Suppressor macrophage (primary cell): ENCODE measurements at regions not wholly inside any gene's neighbourhood (a gene's known extent, or its start where the extent isn't known, plus 50 kb on each side); places are given as distances from the start of the nearest gene placed in this dataset.

Experiments
- DNase-seq, 4 experiments: peaks; one replicate each; pipeline ENCODE4 v3.0.0-alpha.2; 2020 to 2022

DNA sequence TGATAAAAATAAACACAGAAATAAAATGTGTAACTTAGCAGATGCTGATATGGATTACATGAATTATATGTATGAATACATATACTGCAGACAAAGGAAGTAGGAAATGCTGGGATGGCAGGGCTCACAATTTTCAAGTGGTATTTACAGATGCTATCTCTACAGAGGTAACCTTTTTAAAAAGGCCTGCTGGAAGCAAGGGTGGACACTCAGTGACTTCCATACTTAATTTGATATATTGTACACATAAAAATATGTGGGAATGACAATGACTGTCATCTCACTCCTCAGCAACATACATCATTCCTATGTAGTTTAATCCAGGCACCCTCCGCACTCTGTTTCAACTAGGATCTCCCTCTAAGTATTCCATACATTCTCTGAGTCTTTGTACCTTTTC, 452.9 kb downstream of the DTHD1 start:
- DNase-seq: no peak

DNA sequence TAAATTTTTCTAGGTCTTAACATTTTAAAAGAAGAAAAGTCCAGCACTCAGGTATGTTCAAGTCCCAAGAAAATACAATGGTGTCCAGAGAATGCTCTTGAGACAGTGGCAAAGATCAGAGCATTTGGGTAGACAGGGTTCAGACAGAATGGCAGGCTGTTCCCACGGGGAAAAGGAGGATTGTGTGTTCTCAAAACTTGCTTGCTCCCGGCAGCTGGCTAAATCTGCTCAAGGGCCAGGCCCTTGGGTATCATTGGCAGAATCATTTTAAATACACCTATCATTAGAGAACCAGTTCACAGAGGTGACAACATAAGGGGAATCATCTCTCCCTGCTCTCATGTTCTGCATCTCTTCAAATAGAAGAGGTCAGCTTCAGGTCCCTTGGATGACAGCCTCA, 456.3 kb downstream of the DTHD1 start:
- DNase-seq: no peak

DNA sequence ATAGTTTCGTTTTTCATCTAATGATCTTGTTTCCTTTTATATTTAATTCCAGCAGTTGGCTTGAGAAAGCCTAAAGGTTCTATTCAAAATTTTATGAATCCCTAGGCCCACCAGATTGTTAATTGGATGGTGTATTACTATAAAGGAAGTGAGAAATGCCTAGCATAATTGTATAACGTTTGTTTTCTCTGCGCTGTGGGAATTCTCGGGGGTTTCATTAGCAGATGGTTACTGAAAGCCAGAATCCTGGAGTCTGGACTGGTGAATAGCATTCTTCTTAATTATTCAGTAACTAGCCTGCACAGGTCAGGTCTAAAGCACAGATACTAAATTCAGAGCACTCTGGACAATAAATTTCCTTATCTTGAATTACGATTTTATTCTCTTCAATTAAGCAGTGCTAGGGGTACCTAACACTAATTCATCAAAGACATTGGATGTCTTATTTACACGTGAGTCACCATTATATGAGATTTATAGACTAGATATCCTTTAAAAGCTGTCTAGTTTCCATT, 459.4 kb downstream of the DTHD1 start:
- no peak for DNase-seq

DNA sequence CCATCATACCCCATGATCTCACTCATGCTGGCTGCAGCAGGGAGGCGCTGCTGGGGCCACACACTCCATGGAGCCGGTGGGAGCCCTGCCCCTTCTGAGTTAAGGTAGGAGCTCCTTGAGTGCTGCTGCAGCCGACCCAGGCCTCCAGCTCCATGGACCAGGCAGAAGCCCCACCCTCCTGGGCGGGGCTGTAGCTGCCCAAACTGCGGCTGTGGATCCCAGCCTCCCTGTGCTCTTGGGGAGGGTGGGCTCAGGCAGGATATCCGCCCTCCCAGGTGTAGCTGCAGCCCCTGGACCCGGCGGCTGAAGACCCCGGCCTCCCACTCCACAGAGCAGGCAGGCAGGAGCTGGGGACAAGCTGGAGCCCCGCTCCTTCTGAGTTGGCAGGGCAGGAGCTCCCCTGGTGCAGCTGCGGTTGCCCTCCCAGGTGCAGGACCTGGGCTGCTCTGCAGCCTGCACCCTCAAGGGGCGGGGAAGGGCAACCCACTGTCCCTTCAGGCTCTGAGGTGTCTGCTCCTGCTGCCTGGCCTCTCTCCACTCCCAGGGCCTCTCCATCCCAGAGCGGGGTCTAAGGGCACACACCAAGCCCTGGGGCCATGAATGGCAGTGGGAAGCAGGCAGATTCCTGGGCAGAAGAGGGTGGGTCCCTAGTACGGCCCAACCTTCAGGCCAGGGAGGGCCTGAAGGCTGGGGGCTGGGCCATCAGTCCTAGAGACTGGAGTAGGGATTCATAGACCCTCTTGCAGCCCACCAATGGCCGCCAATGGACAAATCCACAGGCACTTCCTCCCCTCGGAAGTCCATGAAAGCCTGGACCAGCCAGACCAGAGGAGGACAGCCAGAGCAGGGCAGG, 466.1 kb downstream of the DTHD1 start:
- DNase-seq: no peak

DNA sequence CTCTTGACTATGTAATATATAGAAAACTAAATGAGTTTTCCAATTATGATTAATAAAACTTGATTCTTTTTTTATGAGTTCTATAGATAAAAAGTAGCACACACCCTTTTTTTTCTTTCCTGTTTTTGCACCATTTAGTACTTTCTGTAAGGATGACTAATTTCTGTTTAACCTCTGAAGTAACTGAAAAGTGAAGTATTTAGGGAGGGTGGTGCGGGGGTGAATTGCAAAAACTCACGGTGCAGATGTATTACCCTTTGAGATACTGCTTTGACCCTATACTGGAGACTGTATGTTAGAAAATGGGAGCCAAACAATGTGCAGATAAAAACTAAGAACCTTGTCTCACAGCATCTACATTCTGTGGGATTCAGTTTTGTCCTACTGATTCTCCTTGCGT, 471.6 kb downstream of the DTHD1 start:
- no peak for DNase-seq

DNA sequence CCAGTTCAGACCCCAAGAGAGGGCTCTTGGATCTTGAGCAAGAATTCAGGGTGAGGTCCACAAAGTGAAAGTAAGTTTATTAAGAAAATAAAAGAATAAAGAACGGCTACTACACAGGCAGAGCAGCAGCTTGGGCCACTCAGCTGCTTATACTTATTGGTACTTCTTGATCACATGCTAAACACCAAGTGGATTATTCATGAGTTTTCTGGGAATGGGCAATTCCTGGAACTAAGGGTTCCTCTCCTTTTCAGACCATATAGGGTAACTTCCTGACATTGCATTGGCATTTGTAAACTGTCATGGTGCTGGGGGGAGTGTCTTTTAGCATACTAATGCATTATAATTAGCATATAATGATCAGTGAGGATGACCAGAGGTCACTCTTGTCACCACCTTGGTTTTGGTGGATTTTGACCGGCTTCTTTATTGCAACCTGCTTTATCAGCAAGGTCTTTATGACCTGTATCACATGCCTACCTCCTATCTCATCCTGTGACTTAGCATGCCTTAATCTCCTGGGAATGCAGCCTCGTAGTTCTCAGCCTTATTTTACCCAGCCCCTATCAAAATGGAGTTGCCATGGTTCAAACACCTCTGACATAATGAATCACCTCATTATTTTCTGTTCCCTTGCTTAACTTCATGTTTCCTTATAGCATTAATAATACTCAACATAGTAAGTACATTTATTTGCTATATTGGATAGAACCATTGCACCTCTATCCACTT, 476.3 kb downstream of the DTHD1 start:
- no peak for DNase-seq

DNA sequence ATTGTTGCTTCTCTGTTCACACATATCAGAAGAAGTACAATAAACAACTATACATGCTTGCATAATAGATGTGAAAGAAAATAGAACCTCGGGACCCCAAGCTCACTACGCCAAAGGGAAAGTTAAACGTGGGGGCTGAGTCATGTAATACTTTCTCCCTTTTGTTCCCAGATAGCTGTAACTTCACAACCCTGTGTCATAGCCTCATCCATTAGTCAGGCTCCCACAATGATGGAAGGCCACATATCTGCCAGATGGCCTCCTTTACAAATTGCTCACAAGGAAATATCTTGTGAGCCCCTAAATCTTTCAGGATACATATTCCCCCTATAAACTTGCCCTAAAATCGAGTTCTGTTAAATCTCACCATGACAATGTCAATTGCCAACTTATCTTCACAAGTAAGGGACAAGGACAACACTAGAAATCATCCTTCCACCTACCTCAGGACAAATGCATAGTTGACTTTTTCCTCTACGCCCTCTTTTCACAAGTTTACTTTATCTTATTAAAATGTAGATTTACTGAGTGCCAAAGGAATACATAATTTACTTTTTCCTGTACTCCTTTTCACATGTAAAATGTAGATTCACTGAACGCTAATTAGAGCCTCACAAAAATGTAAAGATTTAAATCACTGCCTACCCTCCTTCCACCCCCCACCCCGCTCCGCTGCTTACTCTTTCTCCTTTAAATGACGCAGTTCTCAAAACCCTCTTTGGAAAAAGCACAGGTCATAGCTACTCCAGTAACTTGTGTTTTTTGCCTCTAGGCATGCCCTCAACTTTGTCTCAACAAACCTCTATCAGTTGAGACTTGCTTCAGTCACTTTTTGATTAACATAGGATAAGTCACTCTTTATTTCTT, 477.1 kb downstream of the DTHD1 start:
- DNase-seq: no peak

DNA sequence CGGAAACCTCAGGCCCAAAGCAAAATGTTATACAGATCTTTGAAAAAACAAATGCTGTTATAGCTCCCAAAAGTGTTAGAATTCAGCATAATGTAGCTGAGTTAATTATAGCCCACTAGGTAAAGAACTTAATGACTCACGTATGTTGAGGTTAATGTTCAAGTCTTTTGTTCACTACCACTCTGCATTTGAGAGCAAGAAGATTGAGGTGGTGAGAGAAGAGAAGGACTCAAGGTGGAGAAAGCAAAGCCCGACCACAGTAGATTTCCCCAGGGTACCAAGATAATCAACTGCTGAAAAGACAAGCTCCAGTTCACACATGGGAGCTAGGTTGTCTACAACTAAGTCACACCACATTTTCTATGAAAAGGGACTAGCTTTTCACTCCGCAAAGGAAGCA, 480.2 kb downstream of the DTHD1 start:
- DNase-seq: no peak

DNA sequence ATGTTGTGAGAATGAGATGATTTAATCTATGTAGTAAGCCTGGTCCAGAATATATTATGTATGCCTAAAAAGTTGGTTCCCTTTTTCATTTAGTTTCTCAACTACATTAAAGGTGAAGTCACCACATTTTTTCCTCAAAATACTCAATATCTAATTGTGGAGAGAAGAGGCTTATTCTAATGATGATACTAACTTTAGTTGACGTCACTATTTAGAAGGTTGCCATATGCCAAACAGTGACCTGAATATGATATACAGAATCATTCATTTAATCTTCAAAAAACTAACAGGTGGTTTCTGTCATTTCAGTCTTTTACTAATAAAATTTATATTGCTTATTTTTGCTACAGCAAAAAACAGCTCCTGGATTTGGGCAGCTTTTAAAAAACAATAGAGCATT, 480.7 kb upstream of the NWD2 start:
- DNase-seq: no peak

DNA sequence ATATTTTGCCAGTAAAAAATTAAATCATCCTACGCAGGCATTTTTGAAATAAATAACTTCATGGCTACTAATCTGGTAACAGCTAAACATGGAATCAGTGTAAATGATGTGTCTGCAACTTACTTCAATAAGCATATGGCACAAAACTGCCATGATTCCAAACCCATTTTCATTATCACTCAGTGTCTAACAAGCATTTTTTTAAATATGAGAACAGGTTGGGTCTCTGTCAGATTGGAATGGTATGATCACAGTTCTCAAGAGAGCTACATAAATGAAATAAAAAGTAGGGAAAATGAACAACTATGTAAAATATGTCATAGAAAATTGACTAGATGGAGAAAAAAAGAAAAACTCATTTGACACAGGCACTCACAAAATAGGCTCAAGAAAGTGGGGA, 476.9 kb upstream of the NWD2 start:
- no peak for DNase-seq

DNA sequence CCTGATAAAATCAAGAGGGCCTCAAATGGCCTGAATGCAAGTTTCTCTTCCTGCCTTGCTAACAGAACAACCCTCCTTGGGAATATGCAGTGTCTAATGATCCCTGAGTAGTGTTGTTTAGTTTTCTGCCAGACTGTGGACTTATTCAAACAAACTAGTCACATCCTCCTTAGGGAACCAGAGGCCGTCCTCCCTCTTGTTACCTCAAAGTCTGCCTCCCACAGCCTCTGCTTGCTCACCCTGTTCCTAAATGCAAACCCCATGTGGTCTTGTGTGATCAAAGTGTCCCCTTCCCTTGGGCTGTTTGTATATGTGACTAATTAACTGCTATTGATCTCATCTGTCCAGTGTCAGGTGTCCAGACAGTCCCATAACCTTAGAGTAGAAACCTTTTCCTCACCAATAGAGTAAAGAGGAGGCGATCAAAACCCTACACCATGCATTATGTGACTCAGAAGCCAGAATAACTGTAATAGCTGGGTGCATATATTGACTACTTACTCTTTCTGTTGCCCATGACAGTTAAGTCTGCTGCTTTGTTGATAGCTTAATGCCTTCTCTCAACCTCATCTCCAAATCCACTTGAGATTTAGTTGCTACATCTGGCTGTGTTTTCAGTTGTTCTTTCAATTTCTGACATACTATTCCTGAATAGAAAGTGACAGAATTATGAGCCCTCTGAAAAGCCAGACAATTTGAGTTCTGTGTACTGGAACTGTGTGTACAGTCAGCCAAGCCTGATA, 473.0 kb upstream of the NWD2 start:
- no peak for DNase-seq

DNA sequence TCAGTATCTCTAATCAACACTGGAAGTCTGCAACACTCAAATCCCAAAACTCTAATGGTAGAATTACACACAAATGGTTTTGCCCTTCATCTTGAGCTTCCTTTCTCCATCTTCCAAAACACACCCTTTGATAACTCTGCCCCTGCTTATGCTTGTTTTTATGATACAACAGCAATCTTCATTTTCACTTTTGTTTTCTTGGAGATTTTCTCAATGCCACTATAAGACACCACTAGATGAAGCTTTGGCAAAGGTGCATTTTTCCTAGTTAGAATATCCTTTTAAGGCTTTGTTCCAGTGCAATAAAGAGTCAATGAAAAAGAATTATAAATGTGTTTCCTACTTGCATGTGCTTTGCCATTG, 472.4 kb upstream of the NWD2 start:
- DNase-seq: no peak

DNA sequence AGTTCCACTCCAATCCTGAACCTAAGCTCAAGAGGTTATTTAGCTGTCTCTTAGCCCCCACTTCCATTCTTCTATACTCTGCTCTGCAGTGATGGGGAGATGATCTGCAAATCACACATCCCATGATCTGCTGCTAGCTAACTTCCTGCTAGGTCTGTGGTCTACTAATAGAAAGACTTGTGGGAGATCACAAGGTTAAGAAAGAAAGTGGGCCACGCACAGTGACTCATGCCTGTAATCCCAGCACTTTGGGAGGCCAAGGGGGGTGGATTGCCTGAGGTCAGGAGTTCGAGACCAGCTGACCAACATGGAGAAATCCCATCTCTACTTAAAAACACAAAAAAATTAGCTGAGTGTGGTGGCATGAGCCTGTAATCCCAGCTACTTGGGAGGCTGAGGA, 471.1 kb upstream of the NWD2 start:
- DNase-seq: no peak

DNA sequence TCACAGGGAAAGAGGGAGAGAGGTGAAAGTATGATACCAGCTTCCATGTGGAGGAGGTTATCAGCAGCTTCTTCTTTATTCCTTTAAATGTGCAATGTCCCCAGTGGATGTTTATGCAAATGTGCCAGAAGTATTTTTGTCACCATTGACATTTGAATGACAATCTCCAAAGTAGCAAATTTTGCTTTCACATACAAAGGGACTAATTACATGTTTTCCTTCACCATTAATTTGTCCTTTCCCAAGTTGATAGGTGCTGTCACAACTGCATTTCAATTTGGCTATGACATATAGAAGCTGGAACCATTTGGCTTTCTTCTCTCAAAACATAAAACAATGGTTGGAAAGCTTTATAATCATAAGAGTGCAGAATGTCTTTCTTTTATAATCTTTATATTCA, 469.0 kb upstream of the NWD2 start:
- no peak for DNase-seq

DNA sequence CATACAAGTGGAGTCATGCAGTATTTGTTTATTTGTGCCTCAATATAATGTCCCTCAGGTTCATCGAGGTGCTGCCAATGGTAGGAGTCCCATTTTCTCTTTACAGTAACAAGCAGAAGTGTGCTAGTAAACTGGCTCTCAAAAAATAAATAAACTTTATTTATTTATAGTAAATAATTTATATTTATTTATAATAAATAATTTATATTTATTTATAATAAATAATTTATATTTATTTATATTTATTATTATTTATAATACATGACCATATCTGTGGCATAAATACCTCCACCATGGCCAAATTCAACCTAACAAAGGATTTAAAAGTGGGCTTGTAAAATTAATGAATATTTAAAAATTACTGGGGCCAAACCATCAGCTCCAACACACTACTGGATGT, 464.9 kb upstream of the NWD2 start:
- DNase-seq: no peak

DNA sequence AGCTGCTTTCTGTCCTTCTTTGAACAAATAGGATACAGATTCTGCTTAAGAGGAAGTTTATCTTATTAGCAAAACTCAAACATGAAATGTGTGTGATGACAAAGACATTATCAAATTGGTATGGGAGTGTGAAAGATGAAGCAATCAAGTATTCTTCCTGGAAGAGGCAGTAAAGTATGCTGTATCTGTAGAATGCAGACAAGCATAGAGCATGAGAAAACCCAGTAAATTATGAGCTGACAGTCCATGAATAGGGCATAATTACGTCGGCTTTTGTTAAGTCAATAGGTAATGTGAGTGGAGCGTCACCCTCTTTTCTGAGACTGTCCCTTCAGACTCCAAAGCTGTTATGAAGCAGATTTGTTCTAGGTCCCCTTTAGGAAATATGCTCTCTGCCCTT, 458.6 kb upstream of the NWD2 start:
- DNase-seq: no peak

DNA sequence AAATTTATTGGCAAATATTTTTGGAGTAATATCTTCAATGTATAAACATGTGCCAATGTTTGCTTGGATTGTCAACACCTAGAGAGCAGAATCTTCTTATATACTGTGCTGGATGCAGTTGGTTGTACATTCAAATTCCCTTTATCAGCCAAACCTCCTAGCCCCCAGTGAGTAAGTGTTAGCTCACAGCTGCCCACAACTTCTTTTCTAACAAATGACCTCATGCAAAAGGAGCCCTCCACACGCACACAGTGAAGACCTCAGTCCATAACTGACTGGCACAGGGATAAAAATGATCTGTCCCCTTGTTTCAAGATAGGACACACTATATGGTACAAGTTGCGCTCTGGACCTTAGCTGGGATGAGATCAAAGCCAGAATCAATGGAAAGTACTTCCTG, 458.0 kb upstream of the NWD2 start:
- DNase-seq: no peak

DNA sequence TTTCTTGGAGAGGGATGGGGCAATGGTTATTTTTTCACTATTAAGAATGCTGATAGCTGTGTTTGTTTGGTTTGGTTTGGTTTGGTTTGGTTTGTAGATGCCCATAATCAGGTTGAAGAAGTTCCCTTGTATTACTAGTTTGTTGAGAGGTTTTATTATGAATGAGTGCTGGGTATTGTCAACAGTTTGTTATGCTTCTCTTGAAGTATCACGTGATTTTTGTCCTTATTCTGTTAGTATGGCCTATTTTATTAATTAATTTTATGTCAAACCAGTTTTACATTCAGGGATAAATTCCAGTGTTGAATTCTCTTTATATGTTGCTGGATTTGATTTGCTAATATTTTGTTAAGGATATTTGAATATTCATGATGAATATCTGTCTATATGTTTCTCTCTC, 449.8 kb upstream of the NWD2 start:
- DNase-seq: no peak

DNA sequence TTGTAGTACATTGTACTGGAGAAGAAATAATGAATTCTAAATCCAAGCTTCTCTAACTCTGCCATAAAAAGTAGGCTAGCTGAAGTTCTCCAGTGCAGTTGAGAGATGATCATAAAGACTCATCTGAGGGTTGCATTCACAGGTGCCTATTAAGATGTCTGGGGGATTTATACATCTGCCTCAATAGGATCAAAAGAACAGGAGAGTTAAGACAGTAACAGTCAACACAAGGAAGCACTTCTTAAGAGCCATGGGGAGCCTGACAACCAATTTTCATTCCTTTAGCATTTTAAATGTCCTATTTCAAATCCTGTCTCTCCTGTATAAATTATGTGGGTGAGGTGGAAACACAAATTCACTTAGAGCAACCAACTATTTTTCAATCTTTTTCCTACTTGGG, 432.4 kb upstream of the NWD2 start:
- DNase-seq: no peak

DNA sequence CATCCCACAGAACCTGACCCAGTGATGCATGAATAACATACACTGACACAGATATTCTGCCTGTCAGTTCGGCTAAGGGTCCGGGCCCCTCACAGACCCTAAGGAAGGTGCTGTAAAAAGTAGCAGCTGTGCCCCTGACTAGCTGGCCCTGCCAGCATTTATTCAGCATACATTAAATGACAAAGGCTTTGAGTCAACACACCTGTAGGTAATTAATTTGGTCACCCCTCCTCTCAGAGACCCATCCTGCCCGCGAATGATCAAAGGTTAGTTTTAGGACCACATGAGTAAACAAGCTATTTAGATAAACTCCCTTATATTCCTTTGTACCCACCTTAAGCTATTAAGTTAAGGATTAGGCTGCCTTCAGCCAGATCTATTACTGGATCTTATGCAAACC, 429.0 kb upstream of the NWD2 start:
- no peak for DNase-seq

DNA sequence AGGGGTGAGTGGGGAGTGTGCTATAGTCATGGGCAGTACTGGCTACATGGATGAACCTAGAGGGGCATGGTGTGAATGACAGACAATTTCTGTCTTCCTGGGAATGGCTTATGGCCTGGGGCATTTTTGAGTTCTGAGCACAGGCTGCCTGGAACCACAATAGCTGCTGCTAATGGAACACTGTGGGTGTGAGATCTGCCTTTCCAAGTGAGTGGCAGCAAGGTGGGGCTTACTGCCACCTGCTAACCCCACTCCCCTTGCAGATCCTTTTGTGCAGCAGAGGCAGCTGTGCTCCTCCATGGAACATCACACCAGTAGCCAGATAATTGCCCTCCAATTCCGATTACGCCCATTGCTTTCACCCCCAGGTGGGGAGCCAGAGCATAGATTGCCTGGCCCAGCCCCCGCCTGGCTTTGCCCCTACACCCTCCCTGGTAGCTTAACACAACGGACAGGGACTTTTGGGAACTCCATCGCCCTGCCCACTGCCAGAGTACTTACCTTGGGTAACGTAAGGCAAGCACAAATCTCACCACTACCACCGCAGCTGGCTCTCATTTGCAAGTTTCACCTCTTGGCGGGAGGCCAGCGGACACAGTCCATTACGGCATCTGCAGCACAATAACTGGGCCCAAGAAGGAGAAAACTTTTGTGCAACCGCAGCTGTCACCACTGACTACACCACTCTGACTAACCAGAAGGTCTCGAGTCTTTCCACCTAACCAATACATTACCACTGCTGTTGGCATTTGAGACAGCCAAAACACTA, 421.2 kb upstream of the NWD2 start:
- DNase-seq: no peak

DNA sequence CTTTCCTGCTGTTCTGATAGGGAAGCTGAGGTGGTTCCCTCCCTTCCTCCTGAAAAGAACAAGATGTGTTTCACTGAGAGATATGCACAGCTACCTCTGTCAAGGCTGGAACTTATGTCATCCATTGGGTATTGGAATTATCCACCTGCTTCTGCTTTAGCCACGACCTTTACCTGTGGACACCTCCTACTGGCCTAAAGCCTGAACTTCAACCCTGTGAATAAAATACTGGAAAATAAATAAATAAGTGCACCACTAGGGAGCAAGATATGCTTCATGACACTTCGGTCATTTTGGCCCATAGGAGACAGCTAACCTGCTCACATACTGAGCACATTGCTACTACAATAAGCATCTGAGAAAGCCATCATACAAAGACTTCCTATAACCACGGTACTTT, 419.9 kb upstream of the NWD2 start:
- no peak for DNase-seq
